GM13976 (cell line): ENCODE measurements at regions not wholly inside any gene's neighbourhood (a gene's known extent, or its start where the extent isn't known, plus 50 kb on each side); places are given as distances from the start of the nearest gene placed in this dataset.

Experiments used
- DNase-seq: peaks from one replicate; pipeline ENCODE4 v3.0.0; 2012; ENCODE audit warnings: low spot score
- CTCF ChIP-seq: IDR thresholded peaks from 2 replicates; pipeline ENCODE4 v1.5.1; 2012; ENCODE audit warnings: borderline replicate concordance, mild to moderate bottlenecking; ENCODE audit not compliant: insufficient read depth; ENCODE audit errors: extremely low read depth, missing control alignments, control extremely low read depth
- in situ Hi-C: fragments of 300-500 bp; cut with MboI; formaldehyde crosslinking; loops from one replicate; pipeline ENCODE4 v1.12.0; 2022; ENCODE audit warnings: low sequenced_read_pairs, mixed read lengths, inconsistent platforms; ENCODE audit not compliant: unreplicated experiment

GRCh38 chr5:96120120-96120519, 158.5 kb upstream of the ELL2 start:
- no peak for TF ChIP-seq CTCF
- in situ Hi-C loops, result no loop called here
- DNase-seq, result no peak

- no peak for TF ChIP-seq CTCF
- in situ Hi-C loops, result no loop called here
- DNase-seq, result no peak
These were observed 156.4 kb upstream of the ELL2 start for GRCh38 chr5:96117771-96118651.

GRCh38 chr5:96115147-96115807, 153.6 kb upstream of the ELL2 start:
- TF ChIP-seq CTCF, result no peak
- in situ Hi-C loops, result no loop called here

GRCh38 chr5:96114736-96115135, 153.1 kb upstream of the ELL2 start:
- in situ Hi-C loops, result no loop called here
- DNase-seq, result no peak
- no peak for TF ChIP-seq CTCF

More at GRCh38 chr5:96115147-96115807, 153.6 kb upstream of the ELL2 start:
- no peak for DNase-seq

- no peak for TF ChIP-seq CTCF
- no peak for DNase-seq
- in situ Hi-C loops, result no loop called here
These were observed 151.7 kb upstream of the ELL2 start for GRCh38 chr5:96113170-96113939.

- in situ Hi-C loops, result no loop called here
- no peak for DNase-seq
- no peak for TF ChIP-seq CTCF
These were observed 151.1 kb upstream of the ELL2 start for GRCh38 chr5:96112703-96113102.
